Trophoblast cell (in vitro differentiated cells and primary cell): ENCODE measurements at regions not wholly inside any gene's neighbourhood (a gene's known extent, or its start where the extent isn't known, plus 50 kb on each side); places are given as distances from the start of the nearest gene placed in this dataset.

Experiments
- DNase-seq, 2 donors: peaks; one replicate each; pipeline ENCODE4 v3.0.0-alpha.2; 2016
- H2AFZ ChIP-seq: 2 replicates; pipeline ENCODE4 v1.6.1; 2013; ENCODE audit warnings: low read length, moderate library complexity, mild to moderate bottlenecking; ENCODE audit not compliant: insufficient read depth, poor library complexity
- H2AK5ac ChIP-seq: 2 replicates; pipeline ENCODE4 v1.6.1; 2013; ENCODE audit warnings: mild to moderate bottlenecking, low read length
- H2BK120ac ChIP-seq: 2 replicates; pipeline ENCODE4 v1.6.1; 2013; ENCODE audit warnings: low read length, mild to moderate bottlenecking, moderate library complexity; ENCODE audit not compliant: insufficient read depth, poor library complexity
- H2BK12ac ChIP-seq: 2 replicates; pipeline ENCODE4 v1.6.1; 2013; ENCODE audit warnings: mild to moderate bottlenecking, low read length, moderate library complexity
- H2BK5ac ChIP-seq: 2 replicates; pipeline ENCODE4 v1.6.1; 2013; ENCODE audit warnings: low read length, low read depth, moderate library complexity, mild to moderate bottlenecking; ENCODE audit not compliant: poor library complexity
- H3K14ac ChIP-seq: 2 replicates; pipeline ENCODE4 v1.6.1; 2013; ENCODE audit warnings: mild to moderate bottlenecking, low read length
- H3K18ac ChIP-seq: 2 replicates; pipeline ENCODE4 v1.6.1; 2013; ENCODE audit warnings: mild to moderate bottlenecking, low read length
- H3K23ac ChIP-seq: 2 replicates; pipeline ENCODE4 v1.6.1; 2013; ENCODE audit warnings: low read length
- H3K27ac ChIP-seq: 2 replicates; pipeline ENCODE4 v1.5.1; 2013; ENCODE audit warnings: low read depth, mild to moderate bottlenecking, inconsistent platforms, low read length, moderate library complexity
- H3K27me3 ChIP-seq: 2 replicates; pipeline ENCODE4 v1.6.1; 2013; ENCODE audit warnings: inconsistent platforms, mild to moderate bottlenecking, low read length, moderate library complexity; ENCODE audit not compliant: insufficient read depth
- H3K36me3 ChIP-seq, 2 experiments: 1 replicate in 1 of 2; 2 replicates in 1 of 2; pipeline ENCODE4 v1.6.1; 2013; ENCODE audit warnings: low read length in 2 of 2, mild to moderate bottlenecking in 2 of 2, moderate library complexity in 1 of 2; ENCODE audit not compliant: insufficient read depth in 2 of 2, control insufficient read depth in 1 of 2
- H3K4ac ChIP-seq: 2 replicates; pipeline ENCODE4 v1.6.1; 2013; ENCODE audit warnings: low read depth, mild to moderate bottlenecking, low read length, moderate library complexity
- H3K4me1 ChIP-seq, 2 experiments: 1 replicate in 1 of 2; 2 replicates in 1 of 2; pipeline ENCODE4 v1.6.1; 2013; ENCODE audit warnings: low read length in 2 of 2, mild to moderate bottlenecking in 2 of 2, moderate library complexity in 1 of 2; ENCODE audit not compliant: insufficient read depth in 2 of 2, control insufficient read depth in 1 of 2
- H3K4me2 ChIP-seq: 2 replicates; pipeline ENCODE4 v1.6.1; 2013; ENCODE audit warnings: inconsistent platforms, mild to moderate bottlenecking, low read length, moderate library complexity
- H3K4me3 ChIP-seq: 2 replicates; pipeline ENCODE4 v1.5.1; 2013; ENCODE audit warnings: mild to moderate bottlenecking, low read depth, low read length, inconsistent platforms
- H3K79me1 ChIP-seq: one replicate; pipeline ENCODE4 v1.6.1; 2013; ENCODE audit warnings: low read length
- H3K79me2 ChIP-seq: 2 replicates; pipeline ENCODE4 v1.6.1; 2013; ENCODE audit warnings: low read length, mild to moderate bottlenecking; ENCODE audit not compliant: control insufficient read depth, insufficient read depth, poor library complexity
- H3K9ac ChIP-seq: 2 replicates; pipeline ENCODE4 v1.6.1; 2013; ENCODE audit warnings: mild to moderate bottlenecking, low read length
- H3K9me3 ChIP-seq: 2 replicates; pipeline ENCODE4 v1.6.1; 2013; ENCODE audit warnings: low read depth, mild to moderate bottlenecking, control low read depth, inconsistent platforms, low read length; ENCODE audit not compliant: insufficient read depth
- H4K12ac ChIP-seq: 2 replicates; pipeline ENCODE4 v1.6.1; 2013; ENCODE audit warnings: low read depth, mild to moderate bottlenecking, low read length, moderate library complexity
- H4K8ac ChIP-seq: 2 replicates; pipeline ENCODE4 v1.6.1; 2013; ENCODE audit warnings: low read depth, mild to moderate bottlenecking, low read length, moderate library complexity
- H4K91ac ChIP-seq: one replicate; pipeline ENCODE4 v1.6.1; 2013; ENCODE audit warnings: low read depth, mild to moderate bottlenecking, low read length, moderate library complexity
- WGBS: extraction: QIAGEN DNeasy Blood & Tissue Kit; methylation state at CpG from one replicate; pipeline ENCODE4 v1.1.7; 2013; ENCODE audit warnings: missing lambda C conversion rate; ENCODE audit not compliant: insufficient read length, insufficient coverage; ENCODE audit errors: extremely low coverage; 5-methylcytosine and 5-hydroxymethylcytosine counted together

GRCh38 chr9:134563397-134563796 is 78.2 kb upstream of the COL5A1 start:
- H2AFZ ChIP-seq = no peak overlapping the region
- no peak overlapping the region for H4K91ac ChIP-seq
- no peak overlapping the region for H3K4ac ChIP-seq
- no peaks in the 10 kb centered on the region for H3K4me1 ChIP-seq
- no peak overlapping the region for H3K9ac ChIP-seq
- H3K9me3 ChIP-seq = peaks cover 16% of the 10 kb centered on the region
- H4K8ac ChIP-seq = no peak overlapping the region
- H2BK120ac ChIP-seq = no peak overlapping the region
- H3K27me3 ChIP-seq = no peaks in the 10 kb centered on the region
- no peaks in the 10 kb centered on the region for H3K79me1 ChIP-seq
- H3K23ac ChIP-seq = no peak overlapping the region
- H2BK12ac ChIP-seq = no peak overlapping the region
- H2AK5ac ChIP-seq = no peak overlapping the region
- WGBS = no CpG with 5 or more reads among the region's 4 CpGs
- no peak overlapping the region for H4K12ac ChIP-seq
- H2BK5ac ChIP-seq = no peak overlapping the region
- no peak overlapping the region for H3K18ac ChIP-seq
- H3K36me3 ChIP-seq = no peaks in the 10 kb centered on the region
- H3K14ac ChIP-seq = no peak overlapping the region
- no peak overlapping the region for H3K4me2 ChIP-seq
- H3K79me2 ChIP-seq = no peaks in the 10 kb centered on the region
- H3K4me3 ChIP-seq = no peak overlapping the region
- no peak overlapping the region for H3K27ac ChIP-seq
- no peak for DNase-seq

GRCh38 chr9:134564431-134565170 is 77.0 kb upstream of the COL5A1 start:
- Histone ChIP-seq H3K4me1 (no peaks in the 10 kb centered on the region), H4K8ac (no peak overlapping the region), H3K79me2 (no peaks in the 10 kb centered on the region), H2BK120ac (no peak overlapping the region), H3K36me3 (no peaks in the 10 kb centered on the region), H3K18ac (no peak overlapping the region), H2BK12ac (no peak overlapping the region), H3K4me3 (no peak overlapping the region), H3K79me1 (no peaks in the 10 kb centered on the region), H3K27ac (no peak overlapping the region), H3K9ac (no peak overlapping the region), H2AFZ (no peak overlapping the region), H2AK5ac (no peak overlapping the region), H3K4ac (no peak overlapping the region), H4K91ac (no peak overlapping the region), H4K12ac (no peak overlapping the region), H2BK5ac (no peak overlapping the region), H3K9me3 (peaks cover 16% of the 10 kb centered on the region), H3K4me2 (no peak overlapping the region), H3K14ac (no peak overlapping the region), H3K27me3 (no peaks in the 10 kb centered on the region), H3K23ac (no peak overlapping the region)
- DNase-seq = no peak
- WGBS = no CpG with 5 or more reads among the region's 16 CpGs

DNA sequence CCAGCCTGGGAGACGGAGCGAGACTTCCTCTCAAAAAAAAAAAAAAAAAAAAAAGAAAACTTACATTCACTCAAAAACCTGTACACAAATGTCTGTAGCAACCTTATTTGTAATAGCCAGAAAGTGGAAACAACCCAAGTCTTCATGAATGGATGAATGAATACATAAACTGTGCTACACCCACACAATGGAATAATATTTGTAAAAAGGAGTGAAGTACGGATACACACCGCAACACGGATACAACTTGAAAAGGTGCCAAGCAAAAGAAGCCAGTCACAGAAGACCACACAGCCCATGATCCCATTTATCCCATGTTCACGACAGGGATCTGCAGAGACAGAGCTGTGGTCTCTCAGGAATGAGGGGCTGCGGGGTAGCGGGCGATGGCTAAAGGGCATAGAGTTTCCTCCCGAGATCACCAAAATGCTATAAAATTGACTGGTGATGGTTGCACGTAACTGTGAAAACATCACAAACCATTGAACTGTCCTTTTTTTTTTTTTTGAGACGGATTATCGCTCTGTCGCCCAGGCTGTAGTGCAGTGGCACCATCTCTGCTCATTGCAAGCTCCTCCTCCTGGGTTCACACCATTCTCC is 76.2 kb upstream of the COL5A1 start:
- Histone ChIP-seq H3K9ac (no peak overlapping the region), H3K4me1 (no peaks in the 10 kb centered on the region), H3K79me1 (no peaks in the 10 kb centered on the region), H4K8ac (no peak overlapping the region), H3K4me3 (no peak overlapping the region), H2BK12ac (no peak overlapping the region), H2AFZ (no peak overlapping the region), H3K4ac (no peak overlapping the region), H3K14ac (no peak overlapping the region), H3K18ac (no peak overlapping the region), H3K27ac (no peak overlapping the region), H4K91ac (no peak overlapping the region), H4K12ac (no peak overlapping the region), H2AK5ac (no peak overlapping the region), H3K23ac (no peak overlapping the region), H3K27me3 (no peaks in the 10 kb centered on the region), H2BK5ac (no peak overlapping the region), H2BK120ac (no peak overlapping the region), H3K36me3 (no peaks in the 10 kb centered on the region), H3K9me3 (peaks cover 16% of the 10 kb centered on the region), H3K79me2 (no peaks in the 10 kb centered on the region), H3K4me2 (no peak overlapping the region)
- no CpG with 5 or more reads among the region's 14 CpGs for WGBS
- no peak for DNase-seq

DNA sequence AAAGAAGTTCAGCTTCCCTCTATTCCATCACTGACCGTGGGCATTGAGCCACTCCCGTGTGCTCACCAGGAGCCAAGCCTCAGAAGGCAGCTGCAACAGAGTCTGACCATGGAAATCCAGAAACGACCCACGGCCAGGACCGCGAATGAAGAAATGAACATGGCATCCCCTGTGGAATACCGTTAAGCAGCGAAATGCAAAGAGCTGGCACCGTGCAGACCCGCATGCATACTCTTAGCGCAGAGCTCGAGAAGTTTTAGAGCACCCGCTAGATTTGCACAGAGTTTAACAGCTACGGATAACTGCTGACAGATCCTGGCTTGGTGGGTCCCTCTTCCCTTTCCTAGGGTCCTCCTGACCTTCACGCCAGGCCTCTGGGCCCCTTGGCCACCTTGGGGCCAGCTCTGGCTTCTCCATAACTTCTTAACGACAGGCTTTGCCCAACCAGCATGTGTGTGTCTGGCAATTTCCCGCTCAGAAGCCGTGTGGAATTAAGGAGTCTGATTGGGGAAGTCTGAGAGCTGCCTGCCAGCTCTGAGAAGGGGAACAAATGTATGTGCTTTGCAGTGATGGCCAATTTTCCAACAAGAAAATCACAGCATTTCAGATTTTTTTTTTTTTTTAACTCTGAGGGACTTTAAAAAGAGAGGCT is 75.3 kb upstream of the COL5A1 start:
- no peak for DNase-seq
- H3K14ac ChIP-seq = no peak overlapping the region
- H3K27me3 ChIP-seq = no peaks in the 10 kb centered on the region
- no peak overlapping the region for H3K9ac ChIP-seq
- H4K91ac ChIP-seq = no peak overlapping the region
- no peak overlapping the region for H3K4ac ChIP-seq
- H3K9me3 ChIP-seq = peaks cover 16% of the 10 kb centered on the region
- no peak overlapping the region for H3K4me3 ChIP-seq
- no peak overlapping the region for H2AFZ ChIP-seq
- H4K8ac ChIP-seq = no peak overlapping the region
- no peaks in the 10 kb centered on the region for H3K36me3 ChIP-seq
- no peak overlapping the region for H3K18ac ChIP-seq
- H2AK5ac ChIP-seq = no peak overlapping the region
- no peak overlapping the region for H2BK120ac ChIP-seq
- no peak overlapping the region for H3K27ac ChIP-seq
- H3K4me2 ChIP-seq = no peak overlapping the region
- no peaks in the 10 kb centered on the region for H3K4me1 ChIP-seq
- no peak overlapping the region for H4K12ac ChIP-seq
- H2BK12ac ChIP-seq = no peak overlapping the region
- no CpG with 5 or more reads among the region's 18 CpGs for WGBS
- no peak overlapping the region for H3K23ac ChIP-seq
- no peaks in the 10 kb centered on the region for H3K79me2 ChIP-seq
- H3K79me1 ChIP-seq = no peaks in the 10 kb centered on the region
- no peak overlapping the region for H2BK5ac ChIP-seq
